Psoas muscle (tissue), 7 donors: ENCODE measurements at regions not wholly inside any gene's neighbourhood (a gene's known extent, or its start where the extent isn't known, plus 50 kb on each side); places are given as distances from the start of the nearest gene placed in this dataset.

Experiments used
- ATAC-seq, 4 donors: fragments of 200-7000 bp; cut with Tn5 transposase; one replicate each; pipeline ENCODE4 v1.9.1; 2020; ENCODE audit warnings: moderate library complexity in 3 of 4, mild to moderate bottlenecking in 2 of 4
- DNase-seq, 2 donors: peaks; one replicate each; pipeline ENCODE4 v3.0.0-alpha.2; 2020
- H3K27ac ChIP-seq: fragments of 200-600 bp; one replicate; pipeline ENCODE4 v1.8.0; 2022
- H3K27me3 ChIP-seq, 3 donors: fragments of 200-600 bp in 1 of 3; one replicate each; pipeline versions ENCODE4 v1.6.1 to v1.8.0; 2013 to 2022; ENCODE audit warnings: low read length in 2 of 3, mild to moderate bottlenecking in 2 of 3, moderate library complexity in 1 of 3; ENCODE audit not compliant: insufficient read depth in 3 of 3
- H3K36me3 ChIP-seq, 2 donors: fragments of 200-600 bp in 1 of 2; one replicate each; pipeline versions ENCODE4 v1.6.1 to v1.8.0; 2013 to 2022; ENCODE audit warnings: low read depth in 1 of 2, mild to moderate bottlenecking in 1 of 2, moderate library complexity in 1 of 2; ENCODE audit not compliant: insufficient read depth in 1 of 2
- H3K4me1 ChIP-seq: fragments of 200-600 bp; one replicate; pipeline ENCODE4 v1.8.0; 2022
- H3K4me3 ChIP-seq: fragments of 200-600 bp; one replicate; pipeline ENCODE4 v1.8.0; 2022; ENCODE audit warnings: mild to moderate bottlenecking
- H3K9me3 ChIP-seq: fragments of 200-600 bp; one replicate; pipeline ENCODE4 v1.8.0; 2022
- WGBS, 3 donors: extraction: QIAGEN DNeasy Blood & Tissue Kit; methylation state at CpG; one replicate each; pipeline versions ENCODE4 v1.1.6 to v1.1.7; 2013; 5-methylcytosine and 5-hydroxymethylcytosine counted together
- intact Hi-C, 2 donors: fragments of 100-400 bp; cut with DNase I; formaldehyde crosslinking; loops; one replicate each; pipeline versions ENCODE4 v1.11.0 to v1.14.2; 2022
- TF ChIP-seq, protein P1 (sequence below): fragments of 200-600 bp; IDR thresholded peaks from one replicate; pipeline ENCODE4 v1.8.0; 2022; ENCODE audit warnings: antibody characterized with exemption
- donor health status: healthy with polysubstance abuse.
- donor health status: DM: no; HTN: no; CAD: no; lungs with moderate emphysema.
- donor health status: Bipolar disorder and iron deficiency.
- donor health status: healthy.
- donor health status: DM: yes; HTN: yes; CAD: no.
- donor health status: DM: no; HTN: no; CAD: no.
- donor health status: DM: yes; HTN: yes; CAD: no.

DNA sequence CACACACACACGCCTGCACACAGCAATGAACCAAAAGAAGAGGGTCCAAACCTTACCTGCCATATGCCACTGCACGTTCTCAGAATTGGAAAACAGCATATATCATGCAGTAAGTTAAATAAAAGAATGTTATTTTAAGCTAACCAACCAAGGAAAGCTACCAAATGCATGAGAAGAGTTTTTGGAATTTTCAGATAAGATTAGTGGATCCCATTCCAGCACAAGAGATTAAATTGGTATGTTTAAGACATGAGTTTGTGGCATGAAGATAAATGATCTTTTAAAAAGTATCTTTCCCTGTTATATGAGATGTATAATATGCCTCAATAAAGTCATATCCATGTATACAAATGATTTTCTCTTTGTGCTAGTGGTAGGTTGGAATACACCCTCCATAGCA, 811.4 kb downstream of the NR2F2 start:
- Histone ChIP-seq H3K27me3 (peaks cover 0 to 4% (median 0%) of the 10 kb centered on the region in 3 donors), H3K4me1 (no peaks in the 10 kb centered on the region), H3K4me3 (no peak overlapping the region), H3K27ac (no peak overlapping the region), H3K9me3 (no peaks in the 10 kb centered on the region), H3K36me3 (no peaks in the 10 kb centered on the region)
- no peak for DNase-seq
- TF ChIP-seq, protein P1, sequence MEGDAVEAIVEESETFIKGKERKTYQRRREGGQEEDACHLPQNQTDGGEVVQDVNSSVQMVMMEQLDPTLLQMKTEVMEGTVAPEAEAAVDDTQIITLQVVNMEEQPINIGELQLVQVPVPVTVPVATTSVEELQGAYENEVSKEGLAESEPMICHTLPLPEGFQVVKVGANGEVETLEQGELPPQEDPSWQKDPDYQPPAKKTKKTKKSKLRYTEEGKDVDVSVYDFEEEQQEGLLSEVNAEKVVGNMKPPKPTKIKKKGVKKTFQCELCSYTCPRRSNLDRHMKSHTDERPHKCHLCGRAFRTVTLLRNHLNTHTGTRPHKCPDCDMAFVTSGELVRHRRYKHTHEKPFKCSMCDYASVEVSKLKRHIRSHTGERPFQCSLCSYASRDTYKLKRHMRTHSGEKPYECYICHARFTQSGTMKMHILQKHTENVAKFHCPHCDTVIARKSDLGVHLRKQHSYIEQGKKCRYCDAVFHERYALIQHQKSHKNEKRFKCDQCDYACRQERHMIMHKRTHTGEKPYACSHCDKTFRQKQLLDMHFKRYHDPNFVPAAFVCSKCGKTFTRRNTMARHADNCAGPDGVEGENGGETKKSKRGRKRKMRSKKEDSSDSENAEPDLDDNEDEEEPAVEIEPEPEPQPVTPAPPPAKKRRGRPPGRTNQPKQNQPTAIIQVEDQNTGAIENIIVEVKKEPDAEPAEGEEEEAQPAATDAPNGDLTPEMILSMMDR: no peak
- intact Hi-C loops: no loop called here
- ATAC-seq: no peak
- WGBS, 3 donors: 42 to 47% (median 45%) methylated on average over 2 of the region's 2 CpGs

DNA sequence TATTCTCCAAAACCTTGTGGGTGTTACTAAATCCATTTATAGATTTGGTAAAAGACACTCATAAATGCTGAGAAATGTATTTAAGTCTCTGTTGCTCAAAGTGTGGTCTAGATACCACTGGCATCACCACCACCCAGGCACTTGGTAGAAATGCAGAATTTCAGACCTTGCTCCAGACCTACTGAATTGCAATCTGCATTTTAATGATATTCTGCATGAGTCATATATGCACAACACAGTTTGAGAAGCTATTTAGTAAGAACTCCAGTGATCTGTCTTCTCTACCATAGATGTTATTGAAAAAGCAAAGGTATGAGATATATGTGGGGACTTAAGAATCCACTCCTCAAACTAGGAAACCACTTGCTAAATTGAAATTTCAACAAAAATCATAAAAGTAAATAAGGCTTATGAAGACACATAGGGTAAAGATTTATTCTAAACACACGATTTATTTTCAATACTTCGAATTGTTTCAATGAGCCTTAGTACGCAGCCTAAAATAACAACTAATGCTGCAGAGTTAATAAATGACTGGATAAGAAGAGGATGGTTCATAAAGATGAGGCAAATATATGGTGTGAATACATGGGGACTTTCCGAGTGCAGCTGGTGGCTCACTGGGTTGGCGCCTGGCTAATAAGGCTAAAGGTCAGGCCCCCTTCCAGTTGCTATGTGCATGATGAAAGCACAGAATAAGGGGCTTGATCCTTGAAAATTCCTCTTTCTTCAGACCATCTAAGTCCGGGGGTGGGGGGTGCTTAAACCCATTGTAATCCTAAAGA, 813.3 kb downstream of the NR2F2 start:
- intact Hi-C loops: no loop called here
- no peak overlapping the region for H3K27ac ChIP-seq
- no peaks in the 10 kb centered on the region for H3K36me3 ChIP-seq
- ATAC-seq (no peak), DNase-seq (no peak)
- H3K4me3 ChIP-seq: no peak overlapping the region
- TF ChIP-seq, protein P1: no peak
- H3K27me3 ChIP-seq: no peaks in the 10 kb centered on the region
- H3K4me1 ChIP-seq: no peaks in the 10 kb centered on the region
- WGBS, 3 donors: 73 to 83% (median 79%) methylated on average over 6 of the region's 6 CpGs
- H3K9me3 ChIP-seq: no peaks in the 10 kb centered on the region

DNA sequence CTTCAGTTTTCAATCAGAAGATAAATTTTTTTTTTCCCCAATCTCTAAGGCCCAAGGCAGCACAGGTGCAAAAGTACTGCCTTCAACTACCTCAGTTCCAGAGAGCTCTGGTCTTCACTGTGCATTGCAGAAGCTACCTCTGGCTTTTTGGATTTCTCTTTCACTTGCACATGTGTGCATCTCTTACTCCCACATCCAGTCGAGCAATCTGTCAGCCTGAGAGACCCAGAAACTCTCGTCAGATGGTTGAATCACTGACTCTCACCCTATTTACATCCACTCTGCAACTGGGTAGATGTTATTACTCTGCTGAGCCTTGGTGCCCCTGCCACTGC, 813.8 kb downstream of the NR2F2 start:
- ATAC-seq (no peak), DNase-seq (no peak)
- 56 to 71% (median 67%) methylated on average over 2 of the region's 2 CpGs for WGBS, 3 donors
- Histone ChIP-seq H3K27ac (no peak overlapping the region), H3K9me3 (no peaks in the 10 kb centered on the region), H3K27me3 (no peaks in the 10 kb centered on the region), H3K4me1 (no peaks in the 10 kb centered on the region), H3K4me3 (no peak overlapping the region), H3K36me3 (no peaks in the 10 kb centered on the region)
- TF ChIP-seq, protein P1: no peak
- intact Hi-C loops: no loop called here

DNA sequence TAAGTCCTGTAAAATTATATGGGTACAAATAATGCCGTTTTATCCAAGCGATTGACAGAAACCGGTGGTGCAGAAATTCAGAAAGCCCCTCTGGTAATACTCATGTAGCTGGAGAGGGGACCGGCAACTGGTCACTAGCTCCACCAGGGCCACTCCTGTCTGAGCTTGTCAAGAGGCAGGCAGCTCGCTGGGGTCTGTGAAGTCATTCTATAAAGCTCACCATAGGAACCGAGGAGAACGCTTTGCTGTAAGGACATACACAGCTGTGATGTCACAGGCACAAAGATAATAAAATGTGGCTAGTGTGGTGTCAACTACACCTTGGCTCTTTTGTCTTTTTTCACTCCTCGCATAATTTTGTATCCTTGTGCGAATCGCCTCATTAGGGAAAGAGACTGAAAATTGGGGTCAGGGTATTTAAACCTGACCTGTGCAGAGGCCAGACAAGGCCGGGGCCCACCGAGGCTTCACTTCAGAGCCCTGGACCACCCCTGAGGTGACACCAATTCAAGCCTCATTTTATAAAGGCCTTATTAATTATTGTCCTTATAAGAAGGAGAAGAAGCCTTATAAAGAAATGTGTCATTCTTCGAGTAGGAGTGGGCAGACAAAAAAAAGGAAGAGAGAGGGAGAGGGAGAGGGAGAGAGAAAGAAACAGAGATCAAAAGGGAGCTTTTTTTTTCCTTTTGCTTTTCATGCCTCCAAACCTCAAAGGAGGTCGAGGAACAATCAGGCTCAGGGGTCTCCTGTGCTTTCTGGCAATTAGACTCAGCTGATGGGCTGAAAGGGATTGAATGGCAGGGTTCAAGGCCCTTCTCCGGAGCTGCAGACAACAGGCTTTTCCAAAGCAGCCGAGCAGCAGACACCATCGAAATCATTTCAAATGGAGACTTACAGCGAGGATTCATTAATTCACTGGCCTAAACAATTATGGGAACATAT, 813.3 kb upstream of the ARRDC4 start:
- Histone ChIP-seq H3K27me3 (no peaks in the 10 kb centered on the region), H3K4me3 (no peak overlapping the region), H3K36me3 (no peaks in the 10 kb centered on the region), H3K27ac (no peak overlapping the region), H3K9me3 (no peaks in the 10 kb centered on the region), H3K4me1 (no peaks in the 10 kb centered on the region)
- DNase-seq: no peak
- intact Hi-C loops: no loop called here
- TF ChIP-seq, protein P1: no peak
- no peak for ATAC-seq
- 47 to 51% (median 47%) methylated on average over 18 of the region's 18 CpGs for WGBS, 3 donors
